ENCODE measurements at regions not wholly inside any gene's neighbourhood (a gene's known extent, or its start where the extent isn't known, plus 50 kb on each side); places are given as distances from the start of the nearest gene placed in this dataset.

DNA sequence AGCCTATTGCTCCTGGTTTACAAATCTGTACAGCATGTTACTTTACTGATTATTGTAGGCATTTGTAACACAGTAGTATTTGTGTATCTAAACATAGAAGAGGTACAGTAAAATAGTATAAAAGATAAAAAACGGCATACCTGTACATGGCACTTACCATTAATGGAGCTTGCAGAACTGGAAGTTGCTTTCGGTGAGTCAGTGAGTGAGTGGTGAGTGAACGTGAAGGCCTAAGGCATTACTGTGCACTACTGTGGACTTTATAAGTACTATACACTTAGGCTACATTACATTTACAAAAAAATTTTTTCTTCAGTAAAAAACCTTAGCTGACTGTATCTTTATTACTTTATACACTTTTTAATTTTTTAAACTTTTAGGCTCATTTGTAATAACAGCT is 90.9 kb downstream of the RAP2B start:
- DNase-seq (ENCODE audit: insufficient read length, low spot score): no peak
- TF ChIP-seq, protein P1, sequence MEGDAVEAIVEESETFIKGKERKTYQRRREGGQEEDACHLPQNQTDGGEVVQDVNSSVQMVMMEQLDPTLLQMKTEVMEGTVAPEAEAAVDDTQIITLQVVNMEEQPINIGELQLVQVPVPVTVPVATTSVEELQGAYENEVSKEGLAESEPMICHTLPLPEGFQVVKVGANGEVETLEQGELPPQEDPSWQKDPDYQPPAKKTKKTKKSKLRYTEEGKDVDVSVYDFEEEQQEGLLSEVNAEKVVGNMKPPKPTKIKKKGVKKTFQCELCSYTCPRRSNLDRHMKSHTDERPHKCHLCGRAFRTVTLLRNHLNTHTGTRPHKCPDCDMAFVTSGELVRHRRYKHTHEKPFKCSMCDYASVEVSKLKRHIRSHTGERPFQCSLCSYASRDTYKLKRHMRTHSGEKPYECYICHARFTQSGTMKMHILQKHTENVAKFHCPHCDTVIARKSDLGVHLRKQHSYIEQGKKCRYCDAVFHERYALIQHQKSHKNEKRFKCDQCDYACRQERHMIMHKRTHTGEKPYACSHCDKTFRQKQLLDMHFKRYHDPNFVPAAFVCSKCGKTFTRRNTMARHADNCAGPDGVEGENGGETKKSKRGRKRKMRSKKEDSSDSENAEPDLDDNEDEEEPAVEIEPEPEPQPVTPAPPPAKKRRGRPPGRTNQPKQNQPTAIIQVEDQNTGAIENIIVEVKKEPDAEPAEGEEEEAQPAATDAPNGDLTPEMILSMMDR (IDR thresholded peaks at IDR 0.05; ENCODE audit: insufficient read depth, missing control alignments): no peak
- FAIRE-seq: no peak

DNA sequence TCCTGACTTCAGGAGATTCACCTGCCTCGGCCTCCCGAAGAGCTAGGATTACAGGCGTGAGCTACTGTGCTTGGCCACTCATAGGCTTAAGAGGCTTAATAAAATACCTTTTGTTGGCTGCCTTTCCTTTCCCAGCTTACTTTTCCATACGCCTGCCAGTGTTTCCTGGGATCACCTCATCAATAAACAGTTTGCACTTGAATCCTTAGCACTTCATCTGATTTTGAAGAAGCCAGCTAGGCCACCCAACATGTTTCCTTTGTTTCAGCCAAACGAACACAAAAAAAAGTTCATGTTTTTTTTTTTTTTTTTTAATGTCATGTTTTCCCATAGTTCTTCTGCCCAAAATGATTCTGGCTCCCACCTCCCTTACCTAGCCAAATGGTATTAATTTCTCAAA is 92.3 kb downstream of the RAP2B start:
- FAIRE-seq: no peak
- TF ChIP-seq, protein P1 (IDR thresholded peaks at IDR 0.05; ENCODE audit: insufficient read depth, missing control alignments): no peak
- DNase-seq (ENCODE audit: insufficient read length, low spot score): no peak

DNA sequence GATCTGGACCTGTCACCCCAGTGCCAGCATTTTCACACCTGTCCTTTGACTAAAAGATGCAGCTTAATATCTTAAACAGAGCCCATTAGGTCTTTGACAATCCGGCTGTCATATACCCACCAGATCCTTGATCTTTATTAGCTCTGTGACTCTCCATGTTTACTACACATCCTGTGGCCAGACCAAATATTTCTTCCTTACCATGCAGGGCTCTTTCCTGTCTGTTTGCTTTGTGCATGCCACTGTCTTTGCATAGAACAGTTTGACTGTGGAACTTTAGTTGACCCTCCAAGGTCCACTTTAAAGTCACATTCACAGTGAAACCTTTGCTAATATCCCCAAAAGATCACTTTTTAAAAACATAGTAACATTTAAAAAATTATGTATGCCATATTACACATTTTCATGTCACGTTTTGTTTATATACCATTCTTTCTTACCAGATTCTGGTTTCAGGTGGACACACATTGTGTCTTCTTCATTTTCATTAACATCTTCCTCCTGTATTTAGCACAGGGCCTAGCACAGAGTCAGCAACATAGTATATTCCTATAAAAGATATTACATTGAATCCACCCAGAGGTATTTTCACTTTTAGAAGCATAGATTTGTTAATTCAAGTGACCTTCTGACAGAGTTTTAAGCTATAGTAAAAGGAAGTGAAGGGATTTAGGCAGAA is 95.8 kb downstream of the RAP2B start:
- no peak for DNase-seq (ENCODE audit: insufficient read length, low spot score)
- FAIRE-seq: no peak
- TF ChIP-seq, protein P1 (IDR thresholded peaks at IDR 0.05; ENCODE audit: insufficient read depth, missing control alignments): no peak

DNA sequence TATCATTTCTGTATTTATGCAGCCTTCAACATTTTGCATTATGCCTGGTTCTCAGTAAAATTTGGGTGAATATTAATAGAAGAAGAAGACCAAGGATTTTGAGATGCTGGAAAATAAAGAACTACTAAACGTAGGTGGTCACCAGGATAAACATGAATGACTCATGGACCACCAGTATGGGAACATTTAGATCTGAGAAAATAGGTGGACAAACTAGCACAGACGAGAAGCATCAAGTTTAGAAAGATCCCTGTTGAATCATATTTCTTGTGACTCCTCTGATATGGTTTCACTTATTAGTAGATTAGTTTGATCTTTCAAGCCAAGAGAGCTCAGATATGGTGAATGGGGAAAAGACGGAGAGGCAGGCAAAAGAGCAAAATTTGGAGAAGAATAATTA is 97.9 kb downstream of the RAP2B start:
- no peak for FAIRE-seq
- DNase-seq (ENCODE audit: insufficient read length, low spot score): no peak
- TF ChIP-seq, protein P1 (IDR thresholded peaks at IDR 0.05; ENCODE audit: insufficient read depth, missing control alignments): no peak

DNA sequence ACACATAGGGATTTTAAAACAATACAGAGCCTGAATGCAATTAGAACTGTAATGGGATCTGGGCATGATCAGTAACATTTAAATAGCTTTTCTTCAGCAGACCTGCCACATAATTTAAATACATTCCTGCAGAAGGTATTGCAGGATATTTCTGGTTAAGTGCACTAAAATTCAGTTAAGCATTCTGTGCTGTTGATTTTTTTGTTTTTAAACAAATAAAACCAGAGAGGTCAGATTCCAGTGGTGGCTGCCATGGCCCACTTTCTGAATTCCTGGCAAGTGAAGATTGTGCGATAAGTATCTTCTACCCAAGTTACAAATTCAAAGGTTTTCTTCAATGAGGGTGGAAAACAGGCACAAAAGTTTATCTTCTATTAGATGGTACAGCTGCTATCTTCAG is 98.7 kb downstream of the RAP2B start:
- no peak for FAIRE-seq
- no peak for DNase-seq (ENCODE audit: insufficient read length, low spot score)
- TF ChIP-seq, protein P1 (IDR thresholded peaks at IDR 0.05; ENCODE audit: insufficient read depth, missing control alignments): no peak

DNA sequence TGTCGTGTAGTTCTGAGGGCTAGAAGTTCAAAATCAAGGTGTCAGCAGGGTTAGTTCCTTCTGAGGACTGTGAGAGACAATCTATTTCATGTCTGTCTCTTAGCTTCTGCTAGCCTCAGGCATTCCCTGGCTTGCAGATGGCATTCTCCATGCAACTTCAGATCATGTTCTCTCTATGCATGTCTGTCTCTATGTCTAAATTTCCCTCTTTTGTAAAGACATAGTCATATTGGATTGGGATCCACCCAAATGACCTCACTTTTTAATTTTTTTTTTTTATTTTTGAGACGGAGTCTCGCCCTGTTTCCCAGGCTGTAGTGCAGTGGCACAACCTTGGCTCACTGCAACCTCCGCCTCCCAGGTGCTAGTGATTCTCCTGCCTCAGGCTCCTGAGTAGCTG is 104.6 kb downstream of the RAP2B start:
- DNase-seq (ENCODE audit: insufficient read length, low spot score) (no peak), FAIRE-seq (no peak)
- TF ChIP-seq, protein P1 (IDR thresholded peaks at IDR 0.05; ENCODE audit: insufficient read depth, missing control alignments): no peak

DNA sequence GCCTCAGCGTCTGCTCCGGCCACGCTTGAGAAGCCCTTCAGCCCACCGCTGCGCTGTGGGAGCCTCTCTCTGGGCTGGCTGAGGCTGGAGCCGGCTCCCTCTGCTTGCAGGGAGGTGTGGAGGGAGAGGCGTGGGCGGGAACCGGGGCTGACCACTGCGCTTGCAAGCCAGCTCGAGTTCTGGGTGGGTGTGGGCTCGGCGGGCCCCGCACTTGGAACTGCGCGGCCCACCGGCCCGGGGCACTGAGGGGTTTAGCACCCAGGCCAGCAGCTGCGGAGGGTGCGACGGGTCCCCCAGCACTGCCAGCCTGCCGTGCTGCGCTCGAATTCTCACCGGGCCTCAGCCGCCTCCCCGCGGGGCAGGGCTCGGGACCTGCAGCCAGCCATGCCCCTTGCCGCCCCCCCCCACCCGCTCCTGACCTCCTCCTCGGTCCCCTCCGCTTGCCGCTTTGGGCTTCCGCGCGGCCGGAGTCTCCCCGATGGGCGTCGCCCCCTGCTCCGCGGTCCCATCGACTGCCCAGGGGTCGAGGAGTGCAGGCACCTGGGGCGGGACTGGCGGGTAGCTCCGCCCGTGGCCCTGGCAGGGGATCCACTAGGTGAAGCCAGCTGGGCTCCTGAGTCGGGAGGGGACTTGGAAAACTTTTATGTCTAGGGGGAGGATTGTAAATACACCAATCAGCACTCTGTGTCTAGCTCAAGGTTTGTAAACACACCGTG is 106.7 kb downstream of the RAP2B start:
- no peak for DNase-seq (ENCODE audit: insufficient read length, low spot score)
- TF ChIP-seq, protein P1 (IDR thresholded peaks at IDR 0.05; ENCODE audit: insufficient read depth, missing control alignments): no peak
- no peak for FAIRE-seq

Measured in D721Med (cell line).